Fibroblast of the conjunctiva (primary cell): ENCODE measurements at regions not wholly inside any gene's neighbourhood (a gene's known extent, or its start where the extent isn't known, plus 50 kb on each side); places are given as distances from the start of the nearest gene placed in this dataset.

ENCODE experiments used
- DNase-seq: peaks from one replicate; pipeline ENCODE4 v3.0.0-alpha.2; 2010; ENCODE audit warnings: low read depth

- peak; percentile 49 for DNase-seq
These were observed 155.8 kb upstream of the SMIM23 start for GRCh38 chr5:171629628-171630349.

GRCh38 chr5:171630350-171631065, 155.1 kb upstream of the SMIM23 start:
- no peak for DNase-seq

DNA sequence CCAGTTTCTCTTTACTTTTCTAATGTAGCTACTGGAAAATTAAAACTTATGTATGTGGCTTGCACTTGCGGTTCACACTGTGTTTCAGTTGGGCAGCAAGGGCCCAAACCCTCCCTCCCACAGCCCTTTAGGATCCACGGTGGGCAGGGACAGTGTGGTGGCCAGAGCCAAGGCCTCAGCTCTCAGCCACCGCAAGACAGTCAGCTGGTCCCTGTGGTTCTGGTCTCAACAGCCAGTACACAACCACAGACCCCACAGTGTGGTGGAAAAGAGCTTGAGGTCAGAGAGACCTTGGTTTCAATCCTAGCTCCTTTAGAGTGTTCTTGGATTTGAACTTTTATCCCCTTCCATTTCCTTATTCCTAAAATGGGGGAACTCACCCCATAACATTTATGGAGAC, 153.0 kb upstream of the SMIM23 start:
- no peak for DNase-seq

DNA sequence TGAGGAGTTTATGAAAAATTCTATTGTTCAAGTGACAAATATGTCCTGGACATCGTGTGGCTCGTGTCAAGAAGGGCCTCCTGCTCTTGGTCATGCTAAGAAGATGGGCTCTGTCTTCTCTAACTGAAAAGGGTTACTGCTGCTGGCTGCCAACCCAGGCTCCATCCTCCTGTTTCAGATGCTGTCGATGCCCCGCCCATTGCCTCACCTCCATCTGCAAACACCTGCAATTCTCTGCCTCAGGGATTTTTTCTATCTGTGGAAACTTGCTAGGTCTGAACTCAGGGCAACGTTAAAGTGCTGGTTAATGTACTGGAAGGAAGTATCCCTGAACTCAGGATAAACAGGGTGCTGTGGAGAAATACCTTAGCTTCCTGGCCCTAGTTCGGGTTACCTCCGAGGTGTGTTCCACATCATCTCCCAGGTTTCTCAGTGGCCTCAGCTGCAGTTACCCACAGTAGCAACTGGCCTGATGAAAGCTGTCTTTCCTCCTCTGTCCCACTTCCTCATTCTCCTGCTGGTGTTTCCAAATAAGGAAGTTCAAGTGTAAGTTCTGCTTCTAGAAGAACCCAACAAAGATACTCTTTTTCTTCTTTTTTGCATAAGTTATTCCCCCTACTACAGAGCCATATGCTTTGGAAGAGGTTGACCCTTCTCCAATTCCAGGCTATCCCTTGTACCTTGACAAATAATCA, 151.7 kb upstream of the SMIM23 start:
- DNase-seq = no peak

GRCh38 chr5:171634511-171634910, 151.1 kb upstream of the SMIM23 start:
- no peak for DNase-seq

GRCh38 chr5:171635028-171635427, 150.6 kb upstream of the SMIM23 start:
- DNase-seq = no peak

DNA sequence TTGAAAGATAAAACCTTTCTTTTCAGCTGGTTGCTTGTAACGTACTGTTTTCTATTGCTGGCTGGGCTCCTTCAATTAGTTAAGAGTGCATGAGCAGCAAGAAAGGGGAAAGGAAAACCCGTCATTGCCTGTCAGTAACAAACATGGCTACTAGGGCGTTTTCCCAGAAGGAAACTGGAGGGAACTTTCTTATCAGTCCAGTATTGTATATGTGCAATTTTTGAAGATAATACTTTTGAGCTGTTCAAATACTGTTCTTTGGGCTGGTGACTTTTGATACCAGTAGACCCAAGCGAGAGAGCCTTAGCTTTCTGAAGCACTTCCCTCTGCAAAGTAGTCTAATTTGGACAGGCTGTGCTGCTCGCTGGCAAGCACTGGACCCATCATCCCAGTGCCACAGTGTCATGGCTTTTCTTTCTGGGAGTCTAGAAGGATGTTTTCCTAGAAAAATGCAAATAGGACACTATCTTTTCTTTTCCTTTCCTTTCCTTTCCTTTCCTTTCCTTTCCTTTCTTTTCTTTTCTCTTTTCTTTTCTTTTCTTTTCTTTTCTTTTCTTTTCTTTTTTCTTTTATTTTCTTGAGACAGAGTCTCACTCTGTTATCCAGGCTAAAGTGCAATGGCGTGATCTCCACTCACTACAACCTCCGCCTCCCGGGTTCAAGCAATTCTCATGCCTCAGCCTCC, 149.9 kb upstream of the SMIM23 start:
- DNase-seq = no peak

- DNase-seq = no peak
These were observed 147.8 kb upstream of the SMIM23 start for GRCh38 chr5:171637811-171638210.

DNA sequence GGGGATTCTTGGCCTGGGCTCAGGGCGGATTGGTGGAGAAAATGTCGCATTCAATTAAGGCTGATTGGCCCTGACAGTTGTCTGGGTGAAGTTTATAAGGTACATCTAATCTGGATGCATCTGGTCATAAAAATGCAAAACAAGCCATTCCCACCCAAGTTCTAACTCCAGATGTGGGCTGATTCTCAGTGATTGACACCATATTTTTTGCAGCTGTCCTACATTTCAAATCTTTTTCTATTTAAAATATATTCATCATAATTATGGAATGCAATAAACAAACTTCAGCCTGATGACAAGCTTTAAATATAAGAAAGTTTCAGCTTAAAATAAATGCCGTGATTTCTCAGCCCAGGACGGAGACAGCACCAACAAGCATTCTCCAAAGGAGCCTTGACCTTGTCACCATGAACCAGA, 146.4 kb upstream of the SMIM23 start:
- no peak for DNase-seq

DNA sequence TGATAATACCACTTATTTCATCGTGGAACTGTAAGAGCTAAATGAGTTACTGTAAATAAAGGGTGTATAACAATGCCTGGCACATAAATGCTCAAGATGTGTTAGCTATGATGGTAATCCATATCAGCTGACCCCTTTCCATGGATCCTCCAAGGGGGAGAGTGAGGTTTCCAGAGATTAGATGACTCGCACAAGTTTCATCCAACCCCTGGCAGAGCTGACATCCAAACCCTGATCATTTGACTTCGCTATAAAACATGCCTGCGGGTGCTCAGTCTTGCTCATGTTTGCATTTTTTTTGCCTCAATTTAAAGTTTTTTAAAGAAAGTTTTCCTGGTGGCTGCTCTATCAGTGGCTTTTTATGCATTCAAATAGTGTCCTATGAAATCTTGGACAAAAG, 145.7 kb upstream of the SMIM23 start:
- DNase-seq = no peak

GRCh38 chr5:171640480-171640879, 145.1 kb upstream of the SMIM23 start:
- no peak for DNase-seq

DNA sequence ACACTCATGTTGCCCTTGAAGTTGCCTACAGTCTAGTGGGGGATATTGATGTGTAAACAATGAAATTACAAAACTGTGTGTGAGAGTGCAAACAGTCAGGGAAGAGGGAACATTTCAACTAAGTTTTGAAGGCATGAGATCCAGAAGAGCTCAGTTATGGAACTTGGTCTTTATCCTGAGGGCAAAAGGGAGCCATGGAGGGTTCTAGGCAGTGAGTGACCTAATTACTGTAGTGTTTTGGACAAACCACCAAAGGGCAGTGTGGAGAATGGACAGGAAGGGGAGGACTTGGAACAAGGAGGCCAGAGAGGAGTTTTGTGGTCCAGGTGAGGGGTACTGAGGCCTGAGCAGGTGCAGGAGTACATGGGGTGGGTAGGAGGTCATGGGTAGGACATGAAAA, 143.7 kb upstream of the SMIM23 start:
- no peak for DNase-seq

DNA sequence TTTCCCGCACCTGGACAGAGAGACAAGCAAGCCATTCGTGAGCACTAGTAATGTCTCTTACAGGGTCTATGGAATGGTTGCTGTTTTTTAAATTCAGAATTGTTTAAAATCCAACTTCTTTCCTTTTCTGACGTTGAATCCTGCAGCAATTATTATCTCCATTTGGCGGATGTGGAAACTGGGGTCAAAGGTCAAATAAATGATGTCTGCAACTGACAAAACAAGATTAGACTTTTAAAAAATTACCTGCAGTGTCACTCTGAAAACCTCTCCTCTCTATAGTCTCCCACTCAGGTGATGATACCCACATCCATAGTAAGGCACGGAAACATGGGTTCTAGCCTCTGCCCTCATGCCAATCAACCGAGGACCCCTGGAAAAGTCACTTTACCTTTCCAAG, 142.7 kb upstream of the SMIM23 start:
- DNase-seq = no peak

GRCh38 chr5:171644536-171644935, 141.1 kb upstream of the SMIM23 start:
- peak; percentile 40 for DNase-seq

- no peak for DNase-seq
These were observed 139.2 kb upstream of the SMIM23 start for GRCh38 chr5:171646102-171647042.

GRCh38 chr5:171647043-171647903, 138.3 kb upstream of the SMIM23 start:
- DNase-seq = peak; percentile 40

- no peak for DNase-seq
These were observed 137.7 kb upstream of the SMIM23 start for GRCh38 chr5:171647904-171648260.

DNA sequence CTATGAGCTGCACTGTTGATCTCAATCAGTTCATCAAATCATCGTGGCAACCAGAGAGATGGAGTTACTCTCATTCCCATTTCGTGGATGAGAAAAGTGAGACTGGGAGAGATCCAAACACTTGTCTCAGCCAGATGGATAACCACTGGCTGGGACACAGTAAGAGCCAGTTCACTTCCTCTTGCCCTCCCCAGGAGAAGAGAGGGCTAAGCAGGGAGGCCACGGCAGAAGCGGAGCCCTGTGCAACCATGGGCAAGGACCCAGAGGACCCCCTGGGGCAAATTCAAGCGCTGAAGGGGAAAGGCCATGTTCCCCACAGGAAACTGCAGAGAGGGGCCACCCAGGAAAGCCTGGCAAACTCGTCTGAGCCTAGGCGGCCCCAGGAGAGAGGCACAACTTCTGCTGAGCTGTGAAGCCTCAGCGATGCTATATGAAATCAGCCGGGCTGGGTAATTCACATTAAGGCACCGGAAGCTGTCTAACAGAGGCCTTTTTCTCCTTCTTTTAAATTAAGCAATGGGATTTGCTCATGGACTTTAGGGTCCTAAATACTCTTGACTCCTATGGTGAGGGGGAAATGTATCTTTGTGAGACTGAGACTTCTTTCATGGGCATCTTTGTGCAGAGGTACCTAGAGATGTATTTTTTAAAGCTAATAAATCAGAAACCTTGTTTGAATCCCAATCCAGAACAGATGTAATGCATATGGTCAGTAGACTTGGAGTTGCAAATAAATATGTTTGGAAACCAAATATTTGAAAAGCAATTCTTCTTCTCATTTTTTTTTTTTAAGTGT, 137.1 kb upstream of the SMIM23 start:
- no peak for DNase-seq

DNA sequence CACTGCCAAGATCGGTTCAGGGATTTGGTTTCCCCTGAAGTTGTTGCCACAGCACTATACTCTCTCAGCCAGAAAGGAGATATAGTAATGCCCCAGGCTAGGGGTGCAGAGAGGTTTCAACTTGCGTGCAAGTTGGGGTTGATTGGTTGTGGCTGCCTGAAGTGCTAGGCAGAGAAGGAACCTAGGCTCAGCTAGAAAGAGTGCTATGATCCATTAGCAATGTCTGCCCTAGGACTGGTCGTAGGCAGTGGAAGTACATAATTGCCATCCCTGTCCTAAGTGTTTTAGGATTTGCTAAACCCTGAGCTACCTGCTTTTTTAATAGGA, 136.6 kb upstream of the SMIM23 start:
- peak; percentile 59 for DNase-seq

- DNase-seq = no peak
These were observed 135.0 kb upstream of the SMIM23 start for GRCh38 chr5:171650597-171650996.
